ENCODE measurements at regions not wholly inside any gene's neighbourhood (a gene's known extent, or its start where the extent isn't known, plus 50 kb on each side); places are given as distances from the start of the nearest gene placed in this dataset.

DNA sequence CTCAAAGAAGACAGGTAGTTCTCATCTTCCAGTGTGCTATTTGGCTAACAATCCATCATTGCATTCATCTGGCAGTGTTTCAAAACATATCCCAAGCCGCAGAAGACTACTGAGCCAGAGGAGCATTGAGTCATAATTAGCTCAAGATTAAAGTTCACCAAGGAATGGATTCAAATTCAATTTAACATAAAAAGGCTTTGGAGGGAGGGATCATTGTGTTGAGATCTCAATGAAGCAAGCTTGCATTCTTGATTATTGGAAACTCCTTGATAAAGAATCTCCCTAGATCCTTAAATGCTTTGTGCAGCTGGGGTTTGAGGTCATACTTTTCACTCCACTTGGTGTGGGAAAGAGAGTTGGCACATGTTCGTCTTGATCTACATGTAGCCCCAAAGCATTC, 142.8 kb upstream of the SEMA3A start:
- TF ChIP-seq EZH2 (IDR thresholded peaks at IDR 0.05; ENCODE audit: borderline replicate concordance, low read depth, low read length, severe bottlenecking), result no peak
- TF ChIP-seq, protein P1, sequence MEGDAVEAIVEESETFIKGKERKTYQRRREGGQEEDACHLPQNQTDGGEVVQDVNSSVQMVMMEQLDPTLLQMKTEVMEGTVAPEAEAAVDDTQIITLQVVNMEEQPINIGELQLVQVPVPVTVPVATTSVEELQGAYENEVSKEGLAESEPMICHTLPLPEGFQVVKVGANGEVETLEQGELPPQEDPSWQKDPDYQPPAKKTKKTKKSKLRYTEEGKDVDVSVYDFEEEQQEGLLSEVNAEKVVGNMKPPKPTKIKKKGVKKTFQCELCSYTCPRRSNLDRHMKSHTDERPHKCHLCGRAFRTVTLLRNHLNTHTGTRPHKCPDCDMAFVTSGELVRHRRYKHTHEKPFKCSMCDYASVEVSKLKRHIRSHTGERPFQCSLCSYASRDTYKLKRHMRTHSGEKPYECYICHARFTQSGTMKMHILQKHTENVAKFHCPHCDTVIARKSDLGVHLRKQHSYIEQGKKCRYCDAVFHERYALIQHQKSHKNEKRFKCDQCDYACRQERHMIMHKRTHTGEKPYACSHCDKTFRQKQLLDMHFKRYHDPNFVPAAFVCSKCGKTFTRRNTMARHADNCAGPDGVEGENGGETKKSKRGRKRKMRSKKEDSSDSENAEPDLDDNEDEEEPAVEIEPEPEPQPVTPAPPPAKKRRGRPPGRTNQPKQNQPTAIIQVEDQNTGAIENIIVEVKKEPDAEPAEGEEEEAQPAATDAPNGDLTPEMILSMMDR (IDR thresholded peaks at IDR 0.05; ENCODE audit: borderline replicate concordance, extremely low read depth, low read length, poor library complexity, severe bottlenecking), result no peak

All from DND-41 (cell line).